Activated naive CD4-positive, alpha-beta T cell treated with anti-CD3 and anti-CD28 coated beads, Interleukin-2, amount 10 ng/mL, durations not matched to agents 7 days and 5 days (primary cell): ENCODE measurements at regions not wholly inside any gene's neighbourhood (a gene's known extent, or its start where the extent isn't known, plus 50 kb on each side); places are given as distances from the start of the nearest gene placed in this dataset.
"Not testable (repeated sequence)": the region's sequence is repeated elsewhere in the genome, so short reads cannot be mapped to it uniquely, and the experiment has no call there.

ENCODE experiments used
- CTCF ChIA-PET: fragments of 350-600 bp; sonication (Branson Sonifier 250); formaldehyde crosslinking; loops from one replicate; lab custom pipeline; 2021; ENCODE audit warnings: antibody characterized with exemption; lab: Charles Lee
- DNase-seq: peaks from one replicate; pipeline ENCODE4 v3.0.0-alpha.2; 2020
- H3K27ac Mint-ChIP-seq: one replicate; pipeline ENCODE4 v1.8.0; 2021; ENCODE audit warnings: mild to moderate bottlenecking, moderate library complexity, mixed read lengths
- H3K27me3 Mint-ChIP-seq: one replicate; pipeline ENCODE4 v1.8.0; 2021; ENCODE audit warnings: mild to moderate bottlenecking, mixed read lengths
- H3K36me3 Mint-ChIP-seq: one replicate; pipeline ENCODE4 v1.8.0; 2021; ENCODE audit warnings: mixed read lengths
- H3K4me1 Mint-ChIP-seq: one replicate; pipeline ENCODE4 v1.8.0; 2021; ENCODE audit warnings: mixed read lengths
- H3K4me3 Mint-ChIP-seq: one replicate; pipeline ENCODE4 v1.8.0; 2021; ENCODE audit warnings: mild to moderate bottlenecking, moderate library complexity, mixed read lengths
- H3K9me3 Mint-ChIP-seq: one replicate; pipeline ENCODE4 v1.8.0; 2021; ENCODE audit warnings: mixed read lengths

DNA sequence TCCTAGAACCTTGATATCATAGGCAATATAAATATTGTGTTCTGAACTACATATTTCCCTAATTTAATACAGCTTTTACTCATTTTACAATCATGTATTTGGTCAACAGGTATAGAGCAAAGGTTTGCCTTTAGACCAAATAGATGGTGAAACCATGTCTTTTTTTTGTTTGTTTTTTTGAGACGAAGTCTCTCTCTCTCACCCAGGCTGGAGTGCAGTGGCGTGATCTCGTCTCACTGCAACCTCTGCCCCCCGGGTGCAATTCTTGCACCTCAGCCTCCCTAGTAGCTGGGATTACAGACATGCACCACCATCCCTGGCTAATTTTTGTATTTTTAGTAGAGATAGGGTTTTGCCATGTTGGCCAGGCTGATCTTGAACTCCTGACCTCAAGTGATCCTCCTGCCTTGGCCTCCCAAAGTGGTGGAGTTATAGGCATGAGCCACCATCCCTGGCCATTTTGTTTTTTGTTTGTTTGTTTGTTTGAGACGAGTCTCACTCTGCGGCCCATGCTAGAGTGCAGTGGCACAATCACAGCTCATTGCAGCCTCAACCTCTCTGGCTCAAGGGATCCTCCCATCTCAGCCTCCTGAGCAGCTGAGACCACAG, 243.7 kb upstream of the FOXN3 start:
- CTCF ChIA-PET: not testable (repeated sequence)

DNA sequence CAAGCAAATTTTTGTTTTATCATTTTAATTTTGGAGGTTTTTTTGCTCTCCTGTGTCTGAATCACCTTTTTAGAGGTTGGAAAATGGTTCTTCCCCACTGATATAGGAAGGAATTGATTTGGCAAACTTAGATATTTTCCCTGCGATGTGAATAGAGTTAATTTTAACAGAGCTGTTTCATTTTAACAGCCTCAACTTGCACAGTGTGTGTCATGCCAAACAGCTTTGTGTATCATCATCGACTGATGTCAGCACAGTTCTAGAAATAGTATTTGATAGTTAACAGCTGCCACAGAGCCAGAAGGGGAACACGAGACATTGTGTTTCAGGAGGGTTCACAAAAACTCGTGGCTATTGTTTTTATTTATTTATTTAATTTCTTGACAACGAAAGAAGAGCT, 243.1 kb upstream of the FOXN3 start:
- no peak overlapping the region for H3K27ac Mint-ChIP-seq
- peaks cover 4% of the 10 kb centered on the region for H3K27me3 Mint-ChIP-seq
- H3K4me1 Mint-ChIP-seq: peaks cover 4% of the 10 kb centered on the region
- DNase-seq: no peak
- H3K9me3 Mint-ChIP-seq: peaks cover 25% of the 10 kb centered on the region
- CTCF ChIA-PET: no interaction called here
- peaks cover 16% of the 10 kb centered on the region for H3K36me3 Mint-ChIP-seq
- no peak overlapping the region for H3K4me3 Mint-ChIP-seq

More for the DNA sequence above, 243.7 kb upstream of the FOXN3 start:
- H3K9me3 Mint-ChIP-seq: peaks cover 25% of the 10 kb centered on the region
- H3K36me3 Mint-ChIP-seq: peaks cover 20% of the 10 kb centered on the region
- not testable (repeated sequence) for H3K4me1 Mint-ChIP-seq, H3K27ac Mint-ChIP-seq, H3K27me3 Mint-ChIP-seq, H3K4me3 Mint-ChIP-seq, DNase-seq

DNA sequence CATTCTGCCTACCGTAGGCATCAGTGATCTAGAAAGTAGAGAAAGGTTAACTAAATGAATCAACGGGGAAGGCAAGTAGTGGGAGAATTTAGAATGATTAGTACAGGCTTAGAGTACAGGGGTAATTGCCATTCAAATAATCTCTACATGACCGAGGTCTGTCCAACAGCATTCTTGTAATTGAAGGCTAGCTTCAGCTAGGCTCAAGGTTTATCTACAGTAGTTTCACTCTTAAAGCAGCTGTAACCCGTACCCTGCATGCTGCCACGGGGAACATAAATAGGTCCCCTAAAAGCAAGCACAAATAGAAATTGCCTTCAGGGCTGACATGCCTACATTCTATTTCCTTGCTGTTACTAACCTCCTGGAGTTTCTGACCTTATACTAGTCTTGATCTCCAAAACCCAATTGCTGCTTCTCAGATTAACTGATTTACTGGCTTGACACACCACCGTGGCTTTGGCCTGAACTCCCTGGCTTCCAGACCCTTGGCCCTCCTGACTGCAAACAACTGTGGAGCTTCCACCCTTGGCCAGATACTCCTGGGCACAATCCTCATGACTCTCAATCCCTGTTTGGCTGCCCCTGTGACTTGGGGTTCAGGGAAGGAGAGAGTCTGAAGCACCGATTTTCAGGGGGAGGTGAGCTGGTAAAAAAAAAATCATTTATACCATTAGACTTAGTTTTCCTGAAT, 242.1 kb upstream of the FOXN3 start:
- Mint-ChIP-seq H3K27ac (no peak overlapping the region), H3K9me3 (peaks cover 22% of the 10 kb centered on the region), H3K36me3 (peaks cover 13% of the 10 kb centered on the region), H3K4me3 (no peak overlapping the region), H3K4me1 (peaks cover 4% of the 10 kb centered on the region), H3K27me3 (peaks cover 4% of the 10 kb centered on the region)
- CTCF ChIA-PET: no interaction called here
- DNase-seq: no peak

DNA sequence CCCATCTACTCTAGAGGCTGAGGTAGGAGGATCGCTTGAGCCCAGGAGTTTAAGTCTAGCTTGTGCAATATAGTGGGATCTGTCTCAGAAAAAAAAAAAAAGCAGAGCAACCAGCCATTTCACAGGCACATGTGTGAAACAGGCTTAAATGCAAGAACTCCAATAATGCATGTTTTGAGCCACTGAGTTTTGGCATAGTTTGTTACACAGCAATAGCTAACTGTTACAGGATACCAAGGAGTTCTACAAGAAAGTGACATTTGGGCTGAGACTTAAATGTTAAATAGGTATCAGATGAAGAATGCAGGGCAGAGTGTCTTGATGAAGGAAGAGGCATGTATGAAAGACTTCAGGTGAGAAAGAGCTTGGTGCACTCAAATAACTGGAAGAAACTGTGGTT, 240.0 kb upstream of the FOXN3 start:
- CTCF ChIA-PET: no interaction called here

DNA sequence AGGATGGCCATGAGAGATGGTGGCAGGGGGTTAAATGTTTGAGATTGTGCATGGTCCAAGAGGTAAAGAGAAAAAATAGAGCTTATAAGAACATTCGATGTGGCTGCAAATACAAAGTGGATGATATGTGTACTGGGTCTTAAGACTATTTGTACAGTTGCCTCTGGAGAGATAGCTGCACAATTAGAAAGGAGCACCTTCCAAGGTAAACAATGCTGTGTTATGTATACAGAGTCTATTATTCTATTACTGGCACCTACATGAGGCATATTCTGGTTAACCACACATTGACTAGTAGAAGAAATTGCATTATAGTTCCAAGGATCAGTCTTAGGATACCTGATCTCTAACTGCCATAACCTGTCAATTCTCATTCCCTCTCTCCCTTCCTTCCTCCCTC, 238.0 kb upstream of the FOXN3 start:
- CTCF ChIA-PET: no interaction called here
- Mint-ChIP-seq H3K27me3 (peaks cover 4% of the 10 kb centered on the region), H3K9me3 (peaks cover 20% of the 10 kb centered on the region), H3K36me3 (peaks cover 9% of the 10 kb centered on the region), H3K4me1 (peaks cover 4% of the 10 kb centered on the region), H3K27ac (no peak overlapping the region), H3K4me3 (no peak overlapping the region)
- no peak for DNase-seq

More for the DNA sequence above, 240.0 kb upstream of the FOXN3 start:
- no peak overlapping the region for H3K27ac Mint-ChIP-seq
- H3K4me1 Mint-ChIP-seq: peaks cover 4% of the 10 kb centered on the region
- H3K4me3 Mint-ChIP-seq: no peak overlapping the region
- peaks cover 20% of the 10 kb centered on the region for H3K9me3 Mint-ChIP-seq
- DNase-seq: no peak
- peaks cover 4% of the 10 kb centered on the region for H3K27me3 Mint-ChIP-seq
- H3K36me3 Mint-ChIP-seq: peaks cover 9% of the 10 kb centered on the region

DNA sequence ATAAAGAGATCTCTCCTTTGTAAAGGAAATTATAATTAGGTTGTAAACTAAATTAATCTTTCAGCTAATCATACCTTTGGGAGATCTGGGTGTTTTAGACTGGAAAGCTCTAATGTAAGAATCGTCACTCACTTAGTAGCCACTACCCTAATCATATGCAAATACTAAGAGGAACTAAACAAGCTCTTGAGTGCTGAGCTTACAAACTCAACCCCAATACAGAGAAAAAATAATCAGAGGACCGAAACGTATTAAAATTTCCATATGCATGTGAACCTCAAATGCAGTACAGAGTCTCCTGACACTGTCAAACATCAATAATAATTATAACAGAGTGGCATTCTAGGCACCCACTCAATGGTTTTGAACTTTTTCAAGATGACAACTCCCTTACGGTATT, 235.3 kb upstream of the FOXN3 start:
- H3K4me3 Mint-ChIP-seq: no peak overlapping the region
- DNase-seq: no peak
- peaks cover 9% of the 10 kb centered on the region for H3K36me3 Mint-ChIP-seq
- no peaks in the 10 kb centered on the region for H3K27me3 Mint-ChIP-seq
- H3K27ac Mint-ChIP-seq: no peak overlapping the region
- peaks cover 20% of the 10 kb centered on the region for H3K9me3 Mint-ChIP-seq
- H3K4me1 Mint-ChIP-seq: peaks cover 2% of the 10 kb centered on the region
- CTCF ChIA-PET: no interaction called here

DNA sequence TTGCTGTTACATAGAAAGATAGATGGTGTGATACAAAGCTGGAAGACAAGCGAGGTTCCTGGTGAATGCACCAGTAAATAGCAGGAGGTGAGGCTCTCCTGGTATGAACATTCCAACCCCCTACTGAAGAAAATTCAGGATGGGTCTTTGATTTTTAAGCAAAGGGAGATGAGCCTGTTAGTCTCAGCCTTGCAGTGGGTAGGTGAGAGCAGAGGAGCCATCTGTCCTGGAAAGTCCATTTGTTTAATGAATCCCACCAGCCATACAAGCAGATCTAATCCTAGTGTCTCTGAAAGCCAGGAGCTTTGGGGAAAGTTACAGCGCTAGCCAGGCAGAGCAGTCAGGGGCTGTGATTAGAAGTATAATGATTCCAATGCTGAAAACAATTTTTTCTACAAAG, 234.8 kb upstream of the FOXN3 start:
- Mint-ChIP-seq H3K4me1 (peaks cover 2% of the 10 kb centered on the region), H3K27ac (no peak overlapping the region), H3K9me3 (peaks cover 16% of the 10 kb centered on the region), H3K27me3 (no peaks in the 10 kb centered on the region), H3K36me3 (peaks cover 6% of the 10 kb centered on the region), H3K4me3 (no peak overlapping the region)
- DNase-seq: no peak
- CTCF ChIA-PET: no interaction called here

DNA sequence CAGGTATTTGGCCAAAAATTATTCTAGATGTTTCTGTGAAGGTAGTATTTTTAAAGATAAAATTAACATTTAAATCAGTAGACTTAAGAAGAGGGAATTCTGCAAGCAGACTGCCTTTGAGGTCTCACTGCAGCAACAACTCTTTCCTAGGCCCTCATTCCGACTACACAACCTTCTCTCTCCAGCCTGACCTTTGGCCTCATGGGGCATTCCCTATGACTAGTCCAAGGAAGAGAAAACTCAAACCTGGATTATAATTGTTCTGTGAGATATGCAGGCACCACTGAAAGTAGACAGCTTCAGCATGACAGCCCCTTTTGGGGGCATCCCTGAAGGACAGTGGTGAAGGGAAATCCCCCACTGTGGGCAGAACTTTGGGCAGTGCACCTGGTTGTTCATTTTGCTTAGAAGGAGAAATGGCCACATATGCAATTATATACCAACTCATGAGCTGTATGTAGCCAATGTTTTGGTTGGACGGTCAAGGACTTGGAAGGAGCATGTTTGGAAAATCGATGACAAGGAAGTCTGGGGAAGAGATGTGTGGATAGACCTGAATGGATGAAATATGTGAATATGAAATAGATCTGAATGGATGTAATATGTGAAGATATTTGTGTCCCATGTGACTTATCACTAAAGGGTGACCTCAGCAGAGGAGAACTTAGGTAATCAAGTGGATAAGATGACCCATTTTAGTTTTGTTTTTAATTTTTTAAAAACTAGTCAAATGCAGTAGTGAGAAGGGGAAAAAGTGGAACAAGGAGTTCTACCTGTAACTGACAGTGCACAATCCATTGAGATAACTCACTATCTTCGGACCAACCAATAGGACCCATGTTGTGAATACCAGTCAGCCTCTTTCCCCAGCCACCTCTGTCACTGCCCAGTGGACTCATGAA, 233.3 kb upstream of the FOXN3 start:
- CTCF ChIA-PET: no interaction called here
- H3K36me3 Mint-ChIP-seq: no peaks in the 10 kb centered on the region
- DNase-seq: no peak
- peaks cover 5% of the 10 kb centered on the region for H3K9me3 Mint-ChIP-seq
- no peaks in the 10 kb centered on the region for H3K27me3 Mint-ChIP-seq
- H3K4me1 Mint-ChIP-seq: no peaks in the 10 kb centered on the region
- H3K4me3 Mint-ChIP-seq: no peak overlapping the region
- H3K27ac Mint-ChIP-seq: no peak overlapping the region

DNA sequence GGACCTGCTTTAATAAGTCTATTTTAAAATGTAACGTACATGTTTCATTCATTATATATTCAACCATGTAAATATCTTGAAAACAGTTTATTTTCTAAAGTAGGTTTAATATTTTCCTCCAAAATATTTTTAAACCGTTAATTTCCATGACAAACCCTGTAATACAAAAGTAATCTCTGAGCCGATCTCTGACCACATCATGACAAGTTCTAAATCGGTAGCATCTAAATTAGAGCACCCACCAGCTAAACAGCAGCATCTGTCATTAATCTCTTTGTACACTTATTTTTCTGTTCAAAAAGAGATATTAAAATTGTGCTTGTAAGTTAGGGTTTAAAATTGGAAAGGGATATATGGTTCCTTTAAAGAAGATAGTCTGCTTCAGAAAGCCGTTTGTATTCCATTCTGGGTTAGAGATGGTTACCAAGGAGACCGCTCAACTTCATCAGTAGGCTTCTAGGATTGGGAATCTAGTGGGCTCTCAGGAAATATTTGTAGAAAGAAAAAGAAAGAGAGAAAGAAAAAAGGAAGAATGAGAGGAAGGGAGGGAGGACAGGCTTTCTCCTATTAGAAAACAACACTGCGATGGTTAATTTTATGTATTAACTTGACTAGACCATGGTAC, 232.5 kb upstream of the FOXN3 start:
- CTCF ChIA-PET: no interaction called here
- no peaks in the 10 kb centered on the region for H3K36me3 Mint-ChIP-seq

DNA sequence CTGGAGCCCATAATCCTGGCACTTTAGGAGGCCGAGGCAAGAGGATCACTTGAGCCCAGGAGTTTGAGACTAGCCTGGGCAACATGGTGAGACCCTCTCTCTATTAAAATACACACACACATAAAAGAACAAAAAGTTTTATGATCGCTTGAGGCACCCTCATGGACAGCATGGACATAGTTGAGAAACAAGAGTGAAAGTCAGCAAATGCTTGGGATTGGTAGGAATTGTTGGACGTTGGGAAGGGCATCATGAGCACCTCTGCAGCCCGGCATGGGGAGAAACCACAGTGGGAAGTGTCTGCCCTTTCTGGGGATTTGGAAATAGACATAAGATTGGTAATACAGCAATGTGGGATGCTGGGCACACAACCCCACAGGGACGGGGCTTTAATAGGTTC, 231.9 kb upstream of the FOXN3 start:
- H3K4me3 Mint-ChIP-seq: no peak overlapping the region
- H3K4me1 Mint-ChIP-seq: peaks cover 3% of the 10 kb centered on the region
- CTCF ChIA-PET: no interaction called here
- peaks cover 2% of the 10 kb centered on the region for H3K36me3 Mint-ChIP-seq
- H3K27ac Mint-ChIP-seq: no peak overlapping the region
- no peak for DNase-seq
- no peaks in the 10 kb centered on the region for H3K27me3 Mint-ChIP-seq
- H3K9me3 Mint-ChIP-seq: peaks cover 5% of the 10 kb centered on the region

More for the DNA sequence above, 232.5 kb upstream of the FOXN3 start:
- Mint-ChIP-seq H3K4me1 (no peaks in the 10 kb centered on the region), H3K4me3 (no peak overlapping the region), H3K9me3 (peaks cover 3% of the 10 kb centered on the region), H3K27me3 (no peaks in the 10 kb centered on the region), H3K27ac (no peak overlapping the region)
- no peak for DNase-seq

DNA sequence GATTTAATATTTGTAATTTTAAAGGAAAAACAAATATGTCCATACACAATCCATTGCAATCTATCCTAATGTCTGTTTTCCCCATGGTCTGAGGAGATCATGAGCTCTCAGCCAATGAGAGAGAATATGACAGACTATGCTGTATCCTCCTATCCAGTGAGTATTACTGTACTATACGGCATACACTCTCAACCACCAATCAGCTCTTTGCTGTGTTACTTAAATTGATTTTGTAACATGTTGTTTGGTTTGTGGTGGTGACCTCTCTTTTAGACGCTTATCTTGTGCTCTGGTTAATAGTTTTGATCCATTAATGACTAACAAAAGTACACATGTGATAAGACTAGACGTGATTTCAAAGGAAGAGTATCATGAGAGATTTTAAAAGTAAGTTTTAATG, 231.5 kb upstream of the FOXN3 start:
- CTCF ChIA-PET: no interaction called here

DNA sequence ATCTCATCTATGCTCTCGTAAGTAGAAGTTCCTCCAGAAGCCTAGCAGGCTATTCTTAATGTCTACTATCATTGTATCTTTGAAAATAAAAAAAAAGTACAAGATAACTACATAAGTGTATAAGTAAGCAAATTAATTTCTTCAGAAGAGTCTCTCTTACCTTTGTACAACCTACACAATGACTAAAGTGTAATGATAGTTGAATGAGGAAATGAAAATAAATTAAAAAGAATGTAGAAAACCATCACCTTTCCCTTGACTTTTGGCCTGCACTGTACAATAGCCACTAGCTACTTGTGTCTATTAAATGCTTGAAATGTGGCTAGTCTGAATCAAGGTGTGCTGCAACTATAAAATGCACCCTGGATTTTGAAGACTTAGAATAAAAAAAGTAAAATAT, 229.9 kb upstream of the FOXN3 start:
- peaks cover 17% of the 10 kb centered on the region for H3K4me1 Mint-ChIP-seq

More for the DNA sequence above, 231.5 kb upstream of the FOXN3 start:
- Mint-ChIP-seq H3K4me1 (peaks cover 4% of the 10 kb centered on the region), H3K36me3 (peaks cover 3% of the 10 kb centered on the region), H3K27ac (no peak overlapping the region), H3K4me3 (no peak overlapping the region), H3K9me3 (peaks cover 4% of the 10 kb centered on the region), H3K27me3 (no peaks in the 10 kb centered on the region)
- DNase-seq: no peak

DNA sequence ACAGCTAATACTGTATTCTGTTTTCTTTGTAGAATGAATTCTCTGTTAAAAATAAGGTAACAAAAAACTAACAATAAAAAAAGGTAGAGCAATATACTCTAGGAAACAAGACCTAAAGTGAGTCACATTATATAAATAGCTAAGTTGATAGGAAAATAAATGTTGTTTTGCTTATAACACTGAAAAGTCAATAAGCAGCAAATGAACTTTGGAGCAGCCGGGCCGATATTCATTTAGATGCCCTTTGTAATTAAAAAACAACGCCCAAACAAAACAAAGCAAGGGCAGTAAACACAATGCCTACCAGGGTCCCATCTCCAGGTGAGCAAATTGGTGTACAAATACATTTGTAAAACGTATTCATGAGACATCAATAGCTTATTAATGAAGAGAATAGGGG, 227.6 kb upstream of the FOXN3 start:
- H3K27ac Mint-ChIP-seq: no peak overlapping the region
- H3K4me1 Mint-ChIP-seq: peaks cover 40% of the 10 kb centered on the region
- no peak overlapping the region for H3K4me3 Mint-ChIP-seq
- H3K9me3 Mint-ChIP-seq: peaks cover 19% of the 10 kb centered on the region
- CTCF ChIA-PET: no interaction called here
- peaks cover 18% of the 10 kb centered on the region for H3K36me3 Mint-ChIP-seq
- no peak for DNase-seq
- no peaks in the 10 kb centered on the region for H3K27me3 Mint-ChIP-seq

More for the DNA sequence above, 229.9 kb upstream of the FOXN3 start:
- Mint-ChIP-seq H3K4me3 (no peak overlapping the region), H3K36me3 (peaks cover 8% of the 10 kb centered on the region), H3K9me3 (peaks cover 11% of the 10 kb centered on the region), H3K27ac (no peak overlapping the region), H3K27me3 (no peaks in the 10 kb centered on the region)
- CTCF ChIA-PET: no interaction called here
- DNase-seq: no peak
